SH-SY5Y (cell line): ENCODE measurements at regions not wholly inside any gene's neighbourhood (a gene's known extent, or its start where the extent isn't known, plus 50 kb on each side); places are given as distances from the start of the nearest gene placed in this dataset.

Experiments
- GATA2 ChIP-seq: IDR thresholded peaks from 2 replicates; pipeline ENCODE4 v1.6.1; 2011; ENCODE audit warnings: mild to moderate bottlenecking, low read depth, low read length
- GATA3 ChIP-seq: IDR thresholded peaks from 2 replicates; pipeline ENCODE4 v1.6.1; 2011; ENCODE audit warnings: low read depth, mild to moderate bottlenecking, low read length, moderate library complexity

GRCh38 chr3:146838221-146838620 lies 233.1 kb upstream of the PLSCR5 start:
- TF ChIP-seq GATA3 (no peak), GATA2 (no peak)
